Frontal cortex (tissue), 3 donors: ENCODE measurements at regions not wholly inside any gene's neighbourhood (a gene's known extent, or its start where the extent isn't known, plus 50 kb on each side); places are given as distances from the start of the nearest gene placed in this dataset.

Source experiments
- DNase-seq, 2 donors: peaks; one replicate each; pipeline ENCODE4 v3.0.0; 2012; ENCODE audit warnings: low spot score in 2 of 2
- FAIRE-seq: peaks from 2 replicates; lab custom pipeline; 2012; peaks lifted over from hg19 to GRCh38; lab: Jason Lieb, UNC
- donor health status: control.
- donor health status: control.
- donor health status: control.

DNA sequence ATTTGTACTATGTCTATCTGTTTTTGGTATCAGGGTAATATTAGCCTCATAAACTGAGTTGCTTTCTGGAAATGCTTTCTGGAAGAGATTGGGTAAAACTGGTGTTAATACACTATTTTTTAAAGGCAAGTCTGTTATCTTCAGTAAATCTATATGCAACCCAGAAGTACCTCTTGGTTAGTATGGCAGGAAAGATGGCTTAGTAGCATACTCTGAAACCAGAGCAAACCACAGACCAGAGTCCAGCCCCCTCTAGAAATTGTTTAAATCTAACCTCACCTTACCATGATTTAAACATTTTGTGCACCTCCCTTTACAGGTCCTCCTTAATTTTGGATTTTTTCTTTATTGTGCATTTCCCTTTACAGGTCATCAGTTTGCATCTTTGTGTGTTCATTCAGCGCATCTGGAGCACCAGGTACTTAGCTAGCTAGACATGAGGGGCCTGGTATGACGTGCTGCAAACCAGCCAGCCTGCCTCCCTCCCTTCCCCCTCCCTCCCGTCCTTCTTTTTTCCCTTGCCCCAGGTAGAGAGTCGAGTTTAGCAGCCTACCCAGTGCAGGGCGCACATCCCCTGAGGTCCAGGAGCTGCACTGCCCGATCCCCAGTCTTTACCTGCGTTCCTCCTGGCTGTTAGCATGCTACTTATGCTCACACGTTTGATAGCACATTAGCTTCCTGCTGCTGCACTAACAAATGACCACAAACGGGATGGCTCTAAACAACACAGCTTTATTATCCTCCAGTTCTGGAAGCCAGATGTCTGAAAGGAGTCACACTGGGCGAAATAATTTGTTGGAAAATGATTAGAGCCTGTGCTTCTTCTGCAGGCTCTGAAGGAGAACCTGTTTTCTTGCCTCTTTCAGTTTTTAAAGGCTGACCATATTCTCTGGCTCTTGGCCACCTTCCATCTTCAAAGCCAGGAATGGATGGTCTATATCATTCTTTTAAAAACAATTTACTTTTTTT lies 299.9 kb upstream of the HABP2 start:
- FAIRE-seq (no peak), DNase-seq (no peak)

DNA sequence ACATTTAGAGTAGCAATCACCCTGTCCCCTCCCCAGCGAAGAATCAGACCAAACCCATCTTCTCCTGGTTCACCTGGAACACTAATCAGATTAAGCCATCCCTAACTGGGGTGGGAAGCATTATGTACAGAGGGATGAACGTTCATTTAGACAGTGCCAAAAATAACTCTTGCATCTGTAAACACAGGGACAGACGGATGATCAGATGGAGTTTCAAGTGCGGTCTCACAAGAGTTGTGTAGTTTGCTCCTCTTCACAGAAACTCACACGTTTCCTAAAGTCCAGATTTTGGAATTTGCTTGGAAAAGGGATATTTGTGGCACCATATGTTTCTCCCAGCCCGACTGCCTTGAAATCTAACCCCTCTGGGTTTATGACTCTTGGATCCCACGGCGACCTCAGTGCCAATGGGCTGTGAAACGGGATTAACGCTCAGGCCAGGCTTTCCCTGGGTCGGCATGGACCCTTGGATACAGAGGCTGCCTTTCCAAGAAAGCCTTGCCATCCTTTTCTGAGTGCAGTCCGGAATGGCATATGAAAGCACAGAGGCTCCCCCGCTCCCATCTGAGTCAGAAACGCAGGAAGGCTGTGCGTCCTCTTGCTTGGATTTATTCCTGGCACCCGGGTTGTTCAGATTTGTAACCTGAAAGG lies 293.2 kb upstream of the HABP2 start:
- DNase-seq (no peak), FAIRE-seq (no peak)

GRCh38 chr10:113261161-113261560 lies 291.7 kb upstream of the HABP2 start:
- DNase-seq (no peak), FAIRE-seq (no peak)

DNA sequence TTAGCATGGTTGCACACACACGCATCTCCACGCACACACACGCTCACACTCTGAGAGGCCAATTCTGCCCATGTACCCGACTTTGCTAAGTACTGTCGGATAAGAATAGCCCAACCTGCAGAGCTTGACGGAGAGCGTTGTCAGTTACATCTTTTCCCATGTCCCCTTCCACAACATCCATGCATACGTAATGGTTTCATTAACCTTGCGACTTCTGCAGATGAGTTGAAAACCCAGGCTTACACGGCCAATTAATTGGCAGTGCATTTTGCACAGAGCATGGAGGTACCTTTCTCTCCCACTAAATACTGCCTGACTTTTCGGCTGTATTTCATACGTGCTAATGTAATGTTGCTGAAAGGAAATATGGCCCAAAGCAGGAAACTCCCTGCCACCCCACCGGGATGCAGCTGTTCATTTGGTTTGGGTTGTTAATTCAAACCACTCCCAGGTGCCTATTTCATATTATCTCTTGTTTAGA lies 291.2 kb upstream of the HABP2 start:
- no peak for DNase-seq

GRCh38 chr10:113263056-113263455 lies 289.8 kb upstream of the HABP2 start:
- no peak for DNase-seq
- no peak for FAIRE-seq

More for the DNA sequence above, 291.2 kb upstream of the HABP2 start:
- FAIRE-seq, result no peak

DNA sequence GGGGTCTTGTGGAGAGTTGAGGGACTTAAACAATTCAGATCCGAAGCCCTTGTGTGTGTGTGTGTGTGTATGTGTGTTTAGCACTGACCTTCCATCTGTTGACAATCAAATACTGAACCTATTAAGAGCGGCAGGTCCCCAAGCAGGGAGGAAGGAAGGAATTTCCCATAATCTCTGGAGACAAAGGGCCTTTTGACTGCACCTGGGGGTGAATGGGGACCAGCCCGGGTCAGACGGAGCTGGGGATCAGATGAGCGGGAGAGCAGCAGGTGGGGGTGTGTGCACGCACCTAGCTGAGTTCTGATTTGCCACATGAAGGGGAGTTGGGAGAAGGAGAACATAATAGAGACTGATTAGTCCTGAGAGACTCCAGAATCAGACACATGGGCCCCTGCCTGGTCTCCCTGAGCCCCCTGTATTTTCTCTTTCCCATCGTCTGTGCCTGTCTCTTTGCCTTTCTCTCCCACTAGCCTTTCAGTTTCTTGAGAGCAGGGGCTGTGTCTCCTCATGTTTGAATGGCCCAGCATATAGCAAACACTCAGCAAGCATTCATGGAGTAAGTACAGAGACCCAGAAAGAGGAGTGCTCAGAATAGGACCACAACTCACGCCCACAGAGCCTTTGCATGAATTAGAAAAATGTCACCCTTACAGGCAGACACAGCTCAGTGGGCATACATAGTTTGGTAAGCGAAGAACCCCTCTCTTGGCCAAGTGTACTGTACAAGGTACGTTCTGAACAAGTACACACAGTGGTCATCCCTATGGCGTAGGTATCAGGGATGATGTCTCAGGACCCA lies 288.3 kb upstream of the HABP2 start:
- no peak for DNase-seq
- FAIRE-seq, result no peak

GRCh38 chr10:113266147-113266546 lies 286.7 kb upstream of the HABP2 start:
- DNase-seq, result no peak
- FAIRE-seq, result no peak

DNA sequence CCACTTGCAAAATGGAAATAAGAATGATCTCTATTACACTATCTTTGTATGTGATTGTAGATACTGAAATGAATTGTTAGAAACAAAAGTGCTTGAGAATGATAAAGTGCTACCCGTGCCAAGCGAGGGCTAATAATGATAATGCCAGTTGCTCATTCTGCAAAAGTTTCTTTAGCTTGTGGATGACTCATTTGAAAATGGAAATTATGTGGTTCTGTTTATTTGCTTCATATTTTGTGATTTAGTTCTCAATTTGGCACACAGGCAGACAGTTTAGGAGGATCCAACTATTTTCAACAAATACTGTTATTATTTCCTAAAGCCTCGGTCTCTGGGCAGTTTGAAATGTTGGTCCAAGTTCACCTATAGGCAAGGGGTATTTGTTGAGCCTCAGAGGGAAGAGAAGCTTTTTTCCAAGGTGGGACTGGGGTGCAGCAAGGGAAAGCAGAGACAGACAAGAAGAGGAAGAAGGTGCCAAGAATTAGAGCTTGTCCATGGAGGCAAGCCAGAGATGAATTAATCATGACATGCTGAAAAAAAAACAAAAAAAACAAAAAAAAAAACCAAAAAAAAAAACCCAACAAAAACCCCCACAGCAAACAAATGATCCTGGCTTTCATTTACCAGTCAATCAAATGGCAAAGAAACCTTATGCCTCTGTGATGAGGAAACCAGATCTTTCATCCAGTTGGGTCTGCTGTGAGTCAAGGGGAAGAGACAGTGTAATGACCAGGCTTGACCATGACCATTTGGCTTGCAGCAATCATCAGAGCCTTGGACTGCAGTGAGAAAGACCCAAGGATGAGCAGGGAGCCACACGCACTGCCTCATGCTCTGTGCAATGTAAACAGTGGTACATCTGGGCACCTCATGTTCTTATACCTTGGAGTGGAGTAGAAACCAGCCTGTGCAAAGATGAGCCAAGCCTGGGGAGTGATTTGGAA lies 285.0 kb upstream of the HABP2 start:
- FAIRE-seq, result no peak
- no peak for DNase-seq

DNA sequence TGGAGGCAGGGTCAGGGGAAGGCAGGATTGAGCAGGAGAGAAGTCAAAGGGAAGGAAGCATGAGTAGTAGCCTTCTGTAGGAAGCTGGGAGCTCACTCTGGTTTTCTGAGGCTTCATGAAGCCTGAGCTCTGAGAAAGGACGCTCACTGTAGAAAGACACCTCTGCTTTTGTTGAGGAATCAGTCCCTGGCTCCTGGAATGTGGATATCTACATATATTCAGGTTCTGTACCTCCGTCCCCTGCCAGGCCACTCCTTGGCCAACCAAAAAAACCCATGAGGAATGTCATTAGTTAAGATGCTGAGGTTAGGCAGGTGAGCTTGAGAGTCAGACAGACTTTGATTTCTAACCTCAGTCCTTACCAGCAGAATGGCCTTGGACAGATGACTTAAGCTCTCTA lies 283.5 kb upstream of the HABP2 start:
- DNase-seq (no peak), FAIRE-seq (no peak)

DNA sequence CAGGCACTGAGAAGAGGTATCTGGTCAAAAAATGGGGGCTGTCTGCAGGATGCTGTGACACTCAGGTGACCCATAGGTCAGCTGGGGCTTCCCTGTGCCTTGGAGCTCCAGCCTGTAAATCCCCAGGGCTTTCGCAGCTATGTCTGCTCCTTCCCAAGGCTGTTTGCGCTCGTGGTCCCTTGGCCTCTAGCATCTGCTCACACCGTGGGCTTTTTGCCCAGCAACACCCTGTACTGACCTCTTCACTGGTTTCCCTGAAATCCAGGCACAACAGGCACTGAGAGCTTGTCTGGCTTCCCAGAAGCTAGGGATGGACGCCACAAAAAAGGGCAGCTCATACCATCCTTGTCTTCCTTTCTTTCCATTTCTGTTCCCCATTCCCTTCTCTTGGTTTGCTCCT lies 280.3 kb upstream of the HABP2 start:
- DNase-seq, result no peak
- no peak for FAIRE-seq

DNA sequence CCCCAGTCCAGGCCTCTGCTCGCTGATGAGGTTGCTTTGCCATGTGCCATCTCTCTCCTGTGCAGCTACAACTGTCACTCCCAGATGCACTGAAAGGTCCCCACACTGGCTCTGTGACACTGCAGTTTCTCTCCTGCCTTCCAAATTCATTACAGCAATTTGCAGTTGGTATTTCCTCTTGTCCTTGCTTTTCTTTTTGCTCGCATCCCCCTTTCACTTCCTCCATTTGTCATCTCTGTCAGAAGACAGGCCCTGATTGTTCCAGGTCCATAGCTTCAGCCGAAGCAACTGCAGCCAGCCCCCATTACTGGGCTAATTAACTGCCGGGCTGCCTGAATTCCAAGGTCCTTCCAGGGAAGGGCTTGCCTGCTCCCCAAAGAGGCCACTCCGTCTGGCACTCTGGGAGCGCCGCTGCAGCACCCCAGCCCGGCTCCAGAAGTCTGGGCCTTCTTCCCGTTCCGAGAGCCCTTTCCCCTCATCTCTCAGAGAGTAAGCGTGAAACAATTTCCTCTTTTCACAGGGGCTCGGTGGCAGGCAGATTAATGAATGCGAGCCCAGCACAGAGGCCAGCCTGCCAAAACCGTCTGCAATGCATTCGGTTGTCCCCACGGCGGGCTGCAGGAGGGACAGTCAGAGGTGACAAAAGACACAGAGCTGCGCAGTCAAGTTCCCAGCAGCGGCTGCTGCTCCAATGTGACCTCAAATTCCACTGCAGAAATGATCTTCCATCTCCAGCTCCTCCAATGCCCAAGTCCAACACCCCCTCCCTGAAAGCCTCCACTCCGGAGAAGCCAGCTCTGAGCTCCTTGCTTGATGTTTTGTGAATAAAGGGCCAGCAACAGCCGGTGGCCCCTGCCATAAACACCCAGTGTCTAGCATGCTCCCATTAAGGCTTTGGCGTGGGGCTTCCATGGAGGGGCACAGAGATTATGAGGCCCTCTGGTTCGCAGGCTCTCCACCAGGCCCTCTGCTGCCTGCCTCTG lies 279.4 kb upstream of the HABP2 start:
- DNase-seq, result peak; percentile 24 to 32
- no peak for FAIRE-seq

GRCh38 chr10:113274176-113274829 lies 278.6 kb upstream of the HABP2 start:
- FAIRE-seq (no peak), DNase-seq (no peak)

DNA sequence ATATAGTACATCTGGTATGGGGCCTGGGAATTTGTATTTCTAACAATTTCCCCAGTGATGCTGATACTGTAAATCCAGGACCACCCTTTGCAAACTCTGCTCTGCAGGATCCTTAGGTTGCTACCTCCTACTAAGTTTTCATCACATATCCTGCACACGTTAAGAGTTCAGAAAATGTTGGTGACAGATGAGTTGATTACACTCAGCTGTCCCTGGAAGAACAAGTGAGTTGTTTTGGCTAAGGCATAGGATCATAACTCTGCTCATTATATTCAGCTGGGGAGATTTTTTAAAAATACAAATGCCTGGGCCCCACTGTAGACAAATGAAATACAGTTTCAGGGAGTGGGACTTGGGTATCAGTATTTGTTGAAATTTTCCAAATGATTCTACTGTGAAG lies 274.6 kb upstream of the HABP2 start:
- FAIRE-seq (no peak), DNase-seq (no peak)

- no peak for DNase-seq
- FAIRE-seq, result no peak
These were observed 274.2 kb upstream of the HABP2 start for GRCh38 chr10:113278664-113279063.

GRCh38 chr10:113279262-113279661 lies 273.6 kb upstream of the HABP2 start:
- DNase-seq (no peak), FAIRE-seq (no peak)

- DNase-seq (no peak), FAIRE-seq (no peak)
These were observed 270.3 kb upstream of the HABP2 start for GRCh38 chr10:113282564-113282963.

DNA sequence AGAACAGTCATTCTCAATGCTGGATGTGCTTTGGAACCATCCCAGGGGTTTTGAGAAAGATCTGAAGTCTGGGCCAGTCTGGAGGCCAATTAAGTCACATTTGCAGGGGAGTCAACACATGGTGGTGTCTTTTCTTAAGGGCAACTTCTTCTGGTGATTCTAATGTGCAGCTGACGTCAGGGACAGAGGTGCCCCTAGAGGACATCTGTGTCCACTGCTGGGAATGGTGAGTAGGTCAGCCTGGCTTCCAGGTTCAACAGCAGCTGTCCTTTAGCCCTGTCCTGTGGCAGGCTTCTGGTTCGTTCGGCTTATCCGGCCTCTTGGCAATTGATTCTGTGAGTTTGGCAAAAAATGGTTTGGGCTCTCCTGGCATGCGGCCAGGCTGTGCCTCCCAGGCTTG lies 269.7 kb upstream of the HABP2 start:
- DNase-seq (no peak), FAIRE-seq (no peak)

- FAIRE-seq (no peak), DNase-seq (no peak)
These were observed 268.2 kb upstream of the HABP2 start for GRCh38 chr10:113284635-113285034.
